Upper lobe of left lung (tissue), 4 donors: ENCODE measurements at regions not wholly inside any gene's neighbourhood (a gene's known extent, or its start where the extent isn't known, plus 50 kb on each side); places are given as distances from the start of the nearest gene placed in this dataset.

ENCODE experiments used
- EP300 ChIP-seq, 4 donors: sonication (generic); formaldehyde crosslinking; IDR thresholded peaks; one replicate each; pipeline ENCODE4 v1.5.1; 2017; ENCODE audit warnings: antibody characterized with exemption in 4 of 4, control low read depth in 2 of 4
- POLR2A ChIP-seq, 4 donors: fragments of 450-650 bp; IDR thresholded peaks; one replicate each; pipeline ENCODE4 v1.5.1; 2016 to 2017; ENCODE audit warnings: antibody characterized with exemption in 4 of 4, mild to moderate bottlenecking in 2 of 4
- POLR2AphosphoS5 ChIP-seq, 2 donors: sonication (generic); formaldehyde crosslinking; IDR thresholded peaks; one replicate each; pipeline ENCODE4 v1.5.1; 2017; ENCODE audit warnings: antibody characterized with exemption in 2 of 2
- TF ChIP-seq, protein P1 (sequence below), 6 experiments: fragments of 450-650 bp in 4 of 6; fragments of 200-600 bp in 2 of 6; sonication (generic) in 2 of 6; IDR thresholded peaks; one replicate each; pipeline ENCODE4 v1.5.1; 2016 to 2019; ENCODE audit warnings: antibody characterized with exemption in 6 of 6

DNA sequence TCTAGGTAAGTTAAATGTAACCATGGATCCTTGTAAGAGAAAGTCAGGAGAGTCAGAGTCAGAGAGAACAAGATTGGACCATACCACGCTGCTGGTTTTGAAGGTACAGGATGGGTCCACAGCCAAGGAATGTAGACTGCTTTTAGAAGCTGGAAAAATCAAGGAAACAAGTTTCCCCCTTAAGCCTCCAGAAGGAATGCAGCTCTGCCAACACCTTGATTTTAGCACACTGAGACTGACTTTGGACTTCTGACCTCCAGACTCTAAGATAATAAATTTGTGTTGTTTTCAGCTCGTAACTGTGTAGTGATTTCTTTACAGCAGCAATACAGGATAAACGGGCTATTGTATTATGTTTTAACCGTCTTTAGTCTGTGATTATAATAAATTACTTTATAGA, 108.0 kb upstream of the USP38 start:
- TF ChIP-seq, protein P1, sequence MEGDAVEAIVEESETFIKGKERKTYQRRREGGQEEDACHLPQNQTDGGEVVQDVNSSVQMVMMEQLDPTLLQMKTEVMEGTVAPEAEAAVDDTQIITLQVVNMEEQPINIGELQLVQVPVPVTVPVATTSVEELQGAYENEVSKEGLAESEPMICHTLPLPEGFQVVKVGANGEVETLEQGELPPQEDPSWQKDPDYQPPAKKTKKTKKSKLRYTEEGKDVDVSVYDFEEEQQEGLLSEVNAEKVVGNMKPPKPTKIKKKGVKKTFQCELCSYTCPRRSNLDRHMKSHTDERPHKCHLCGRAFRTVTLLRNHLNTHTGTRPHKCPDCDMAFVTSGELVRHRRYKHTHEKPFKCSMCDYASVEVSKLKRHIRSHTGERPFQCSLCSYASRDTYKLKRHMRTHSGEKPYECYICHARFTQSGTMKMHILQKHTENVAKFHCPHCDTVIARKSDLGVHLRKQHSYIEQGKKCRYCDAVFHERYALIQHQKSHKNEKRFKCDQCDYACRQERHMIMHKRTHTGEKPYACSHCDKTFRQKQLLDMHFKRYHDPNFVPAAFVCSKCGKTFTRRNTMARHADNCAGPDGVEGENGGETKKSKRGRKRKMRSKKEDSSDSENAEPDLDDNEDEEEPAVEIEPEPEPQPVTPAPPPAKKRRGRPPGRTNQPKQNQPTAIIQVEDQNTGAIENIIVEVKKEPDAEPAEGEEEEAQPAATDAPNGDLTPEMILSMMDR (IDR thresholded peaks at IDR 0.05): no peak
- TF ChIP-seq POLR2A (IDR thresholded peaks at IDR 0.05): no peak
- no peak for TF ChIP-seq POLR2AphosphoS5 (IDR thresholded peaks at IDR 0.05)
- TF ChIP-seq EP300 (IDR thresholded peaks at IDR 0.05): no peak
